SK-N-SH (cell line): ENCODE measurements at regions not wholly inside any gene's neighbourhood (a gene's known extent, or its start where the extent isn't known, plus 50 kb on each side); places are given as distances from the start of the nearest gene placed in this dataset.

ENCODE experiments used
- FOXJ3 ChIP-seq: sonication (generic); formaldehyde crosslinking; IDR thresholded peaks from 2 replicates; pipeline ENCODE4 v1.5.1; 2020; ENCODE audit warnings: mild to moderate bottlenecking, missing genetic modification reagents
- FOXM1 ChIP-seq: IDR thresholded peaks from 2 replicates; pipeline ENCODE4 v1.4.0; 2012; ENCODE audit warnings: low read depth, mild to moderate bottlenecking
- GABPA ChIP-seq: IDR thresholded peaks from 2 replicates; pipeline ENCODE4 v1.4.0; 2012; ENCODE audit warnings: low read depth, mild to moderate bottlenecking
- GATA2 ChIP-seq: sonication (generic); formaldehyde crosslinking; IDR thresholded peaks from 2 replicates; pipeline ENCODE4 v1.5.0; 2020; ENCODE audit warnings: mild to moderate bottlenecking, missing genetic modification reagents
- MEF2A ChIP-seq: IDR thresholded peaks from 2 replicates; pipeline ENCODE4 v1.4.0; 2012; ENCODE audit warnings: low read depth, borderline replicate concordance
- MXI1 ChIP-seq: IDR thresholded peaks from 2 replicates; pipeline ENCODE4 v1.6.1; 2012; ENCODE audit warnings: mild to moderate bottlenecking, low read depth, low read length, improper control_type of control experiment
- NRF1 ChIP-seq: IDR thresholded peaks from 2 replicates; pipeline ENCODE4 v1.6.1; 2012; ENCODE audit warnings: low read depth, mild to moderate bottlenecking, low read length
- POLR2AphosphoS5 ChIP-seq: IDR thresholded peaks from 2 replicates; pipeline ENCODE4 v1.6.1; 2012; ENCODE audit warnings: low read depth, low read length
- RAD21 ChIP-seq: IDR thresholded peaks from 2 replicates; pipeline ENCODE4 v1.6.1; 2012; ENCODE audit warnings: mild to moderate bottlenecking, low read length
- RCOR1 ChIP-seq: fragments of 150-350 bp; IDR thresholded peaks from 2 replicates; pipeline ENCODE4 v1.6.1; 2017; ENCODE audit warnings: antibody characterized with exemption, low read length
- RFX5 ChIP-seq: IDR thresholded peaks from 2 replicates; pipeline ENCODE4 v1.6.1; 2012; ENCODE audit warnings: mild to moderate bottlenecking, improper control_type of control experiment, low read length
- TF ChIP-seq, protein P1 (sequence below): IDR thresholded peaks from 2 replicates; pipeline ENCODE4 v1.4.0; 2012; ENCODE audit warnings: low read depth
- TF ChIP-seq, protein P2 (sequence below): fragments of 200-600 bp; sonication (generic); IDR thresholded peaks from 2 replicates; pipeline ENCODE4 v1.6.1; 2017; ENCODE audit warnings: antibody characterized with exemption, mild to moderate bottlenecking, moderate library complexity
- TF ChIP-seq, protein P3 (sequence below): fragments of 150-350 bp; IDR thresholded peaks from 2 replicates; pipeline ENCODE4 v1.6.1; 2017; ENCODE audit warnings: antibody characterized with exemption, low read length, low read depth, borderline replicate concordance

DNA sequence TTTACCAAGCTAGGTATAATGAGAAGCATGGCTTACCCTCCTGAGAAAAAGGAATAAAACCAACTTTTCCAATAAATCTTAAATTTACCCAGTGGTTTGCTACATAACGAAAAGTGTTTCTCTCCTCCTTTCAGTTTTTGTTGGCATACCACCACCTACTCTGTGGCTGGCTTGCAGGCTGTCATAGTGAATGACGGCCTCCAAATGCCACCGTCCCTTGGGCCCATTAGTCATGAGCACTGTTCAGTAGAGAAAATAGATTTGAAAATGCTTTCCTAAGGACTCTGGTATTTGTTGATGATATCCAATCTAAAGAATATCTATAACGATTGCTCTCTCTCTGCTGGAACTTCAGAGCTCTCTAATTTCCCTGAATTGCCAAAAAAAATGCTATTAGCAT, 488.3 kb downstream of the MAGEE1 start:
- TF ChIP-seq FOXJ3 (no peak), NRF1 (no peak), GABPA (no peak), POLR2AphosphoS5 (no peak), RFX5 (no peak), FOXM1 (no peak), RCOR1 (no peak), RAD21 (no peak), MEF2A (no peak), GATA2 (CRISPR knock-in tag) (no peak), MXI1 (no peak)
- TF ChIP-seq, protein P1, sequence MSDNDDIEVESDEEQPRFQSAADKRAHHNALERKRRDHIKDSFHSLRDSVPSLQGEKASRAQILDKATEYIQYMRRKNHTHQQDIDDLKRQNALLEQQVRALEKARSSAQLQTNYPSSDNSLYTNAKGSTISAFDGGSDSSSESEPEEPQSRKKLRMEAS, result no peak
- TF ChIP-seq, protein P2, sequence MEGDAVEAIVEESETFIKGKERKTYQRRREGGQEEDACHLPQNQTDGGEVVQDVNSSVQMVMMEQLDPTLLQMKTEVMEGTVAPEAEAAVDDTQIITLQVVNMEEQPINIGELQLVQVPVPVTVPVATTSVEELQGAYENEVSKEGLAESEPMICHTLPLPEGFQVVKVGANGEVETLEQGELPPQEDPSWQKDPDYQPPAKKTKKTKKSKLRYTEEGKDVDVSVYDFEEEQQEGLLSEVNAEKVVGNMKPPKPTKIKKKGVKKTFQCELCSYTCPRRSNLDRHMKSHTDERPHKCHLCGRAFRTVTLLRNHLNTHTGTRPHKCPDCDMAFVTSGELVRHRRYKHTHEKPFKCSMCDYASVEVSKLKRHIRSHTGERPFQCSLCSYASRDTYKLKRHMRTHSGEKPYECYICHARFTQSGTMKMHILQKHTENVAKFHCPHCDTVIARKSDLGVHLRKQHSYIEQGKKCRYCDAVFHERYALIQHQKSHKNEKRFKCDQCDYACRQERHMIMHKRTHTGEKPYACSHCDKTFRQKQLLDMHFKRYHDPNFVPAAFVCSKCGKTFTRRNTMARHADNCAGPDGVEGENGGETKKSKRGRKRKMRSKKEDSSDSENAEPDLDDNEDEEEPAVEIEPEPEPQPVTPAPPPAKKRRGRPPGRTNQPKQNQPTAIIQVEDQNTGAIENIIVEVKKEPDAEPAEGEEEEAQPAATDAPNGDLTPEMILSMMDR, result no peak
- TF ChIP-seq, protein P3, sequence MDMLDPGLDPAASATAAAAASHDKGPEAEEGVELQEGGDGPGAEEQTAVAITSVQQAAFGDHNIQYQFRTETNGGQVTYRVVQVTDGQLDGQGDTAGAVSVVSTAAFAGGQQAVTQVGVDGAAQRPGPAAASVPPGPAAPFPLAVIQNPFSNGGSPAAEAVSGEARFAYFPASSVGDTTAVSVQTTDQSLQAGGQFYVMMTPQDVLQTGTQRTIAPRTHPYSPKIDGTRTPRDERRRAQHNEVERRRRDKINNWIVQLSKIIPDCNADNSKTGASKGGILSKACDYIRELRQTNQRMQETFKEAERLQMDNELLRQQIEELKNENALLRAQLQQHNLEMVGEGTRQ, result no peak
